MCF 10A (cell line): ENCODE measurements at regions not wholly inside any gene's neighbourhood (a gene's known extent, or its start where the extent isn't known, plus 50 kb on each side); places are given as distances from the start of the nearest gene placed in this dataset.

Experiments used
- BruUV-seq: library from RNA; stranded (reverse); fragments of 400-500 nt; replicated peaks from 2 replicates; lab custom pipeline; 2021; lab: Mats Ljungman, UMichigan
- CTCF ChIA-PET: fragments of 300-600 bp; sonication (Branson Sonifier 250); formaldehyde crosslinking; extraction: SDS; loops from one replicate; lab custom pipeline; 2021; ENCODE audit warnings: antibody characterized with exemption, inconsistent platforms; lab: Yijun Ruan, JAX
- POLR2A ChIA-PET: fragments of 300-600, 350-650 bp; sonication (Branson Sonifier 250); formaldehyde crosslinking; extraction: SDS; loops from one replicate; lab custom pipeline; 2020; ENCODE audit warnings: antibody characterized with exemption, inconsistent platforms; lab: Yijun Ruan, JAX
- DNase-seq: peaks from one replicate; pipeline ENCODE4 v3.0.0-alpha.2; 2018; ENCODE audit not compliant: unreplicated experiment
- H3K27ac Mint-ChIP-seq: one replicate; pipeline ENCODE4 v1.8.0; 2022; ENCODE audit warnings: mild to moderate bottlenecking, low read depth, mixed read lengths; ENCODE audit not compliant: unreplicated experiment
- H3K27me3 Mint-ChIP-seq: one replicate; pipeline ENCODE4 v1.8.0; 2022; ENCODE audit warnings: mixed read lengths; ENCODE audit not compliant: insufficient read depth, unreplicated experiment
- H3K36me3 Mint-ChIP-seq: one replicate; pipeline ENCODE4 v1.8.0; 2022; ENCODE audit warnings: mild to moderate bottlenecking, moderate library complexity, mixed read lengths; ENCODE audit not compliant: insufficient read depth, unreplicated experiment
- H3K4me1 Mint-ChIP-seq: one replicate; pipeline ENCODE4 v1.8.0; 2022; ENCODE audit warnings: mixed read lengths; ENCODE audit not compliant: insufficient read depth, unreplicated experiment
- H3K4me3 Mint-ChIP-seq: one replicate; pipeline ENCODE4 v1.8.0; 2022; ENCODE audit warnings: mild to moderate bottlenecking, moderate library complexity, mixed read lengths; ENCODE audit not compliant: unreplicated experiment
- H3K9me3 Mint-ChIP-seq: one replicate; pipeline ENCODE4 v1.8.0; 2022; ENCODE audit warnings: mixed read lengths; ENCODE audit not compliant: unreplicated experiment
- intact Hi-C: fragments of 100-400 bp; cut with micrococcal nuclease; formaldehyde crosslinking; loops from 2 replicates; pipeline ENCODE4 v1.14.1; 2022
- TF ChIP-seq, protein P1 (sequence below): fragments of 200-600 bp; IDR thresholded peaks from one replicate; pipeline ENCODE4 v1.8.0; 2022; ENCODE audit warnings: antibody characterized with exemption, mild to moderate bottlenecking; ENCODE audit not compliant: unreplicated experiment

DNA sequence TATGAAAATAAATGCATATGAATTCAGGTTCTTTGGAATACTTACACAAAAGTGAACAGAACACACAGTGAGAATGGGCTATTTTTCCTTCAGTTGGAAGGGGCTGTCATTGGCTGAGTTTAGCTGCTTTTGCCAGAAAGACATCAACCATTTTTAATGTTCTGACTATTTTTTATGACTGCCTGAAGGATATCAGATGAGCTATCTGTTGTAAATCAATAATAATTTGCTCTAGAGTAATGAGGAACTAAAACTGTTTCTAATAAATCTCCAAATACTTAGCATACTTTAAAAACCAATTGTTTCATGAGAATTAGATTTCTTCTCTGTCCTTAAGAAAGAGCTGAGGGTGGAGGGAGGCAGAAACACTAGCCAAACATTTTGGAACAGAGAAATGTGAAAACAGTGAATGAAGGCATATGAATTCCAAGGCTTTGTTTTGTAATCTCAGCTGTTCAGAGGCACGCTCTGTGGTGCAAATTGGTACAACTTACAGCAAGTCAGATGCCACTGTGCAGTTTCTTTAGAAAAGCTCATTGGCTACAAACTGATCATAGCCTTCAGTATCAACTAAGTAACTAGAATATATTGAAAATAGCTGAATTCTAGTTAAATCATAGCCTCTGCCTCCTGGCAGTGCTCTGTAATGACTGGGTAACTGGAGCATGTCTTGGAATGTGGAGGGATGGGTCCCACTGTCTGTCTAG, 228.9 kb upstream of the JAG1 start:
- TF ChIP-seq, protein P1, sequence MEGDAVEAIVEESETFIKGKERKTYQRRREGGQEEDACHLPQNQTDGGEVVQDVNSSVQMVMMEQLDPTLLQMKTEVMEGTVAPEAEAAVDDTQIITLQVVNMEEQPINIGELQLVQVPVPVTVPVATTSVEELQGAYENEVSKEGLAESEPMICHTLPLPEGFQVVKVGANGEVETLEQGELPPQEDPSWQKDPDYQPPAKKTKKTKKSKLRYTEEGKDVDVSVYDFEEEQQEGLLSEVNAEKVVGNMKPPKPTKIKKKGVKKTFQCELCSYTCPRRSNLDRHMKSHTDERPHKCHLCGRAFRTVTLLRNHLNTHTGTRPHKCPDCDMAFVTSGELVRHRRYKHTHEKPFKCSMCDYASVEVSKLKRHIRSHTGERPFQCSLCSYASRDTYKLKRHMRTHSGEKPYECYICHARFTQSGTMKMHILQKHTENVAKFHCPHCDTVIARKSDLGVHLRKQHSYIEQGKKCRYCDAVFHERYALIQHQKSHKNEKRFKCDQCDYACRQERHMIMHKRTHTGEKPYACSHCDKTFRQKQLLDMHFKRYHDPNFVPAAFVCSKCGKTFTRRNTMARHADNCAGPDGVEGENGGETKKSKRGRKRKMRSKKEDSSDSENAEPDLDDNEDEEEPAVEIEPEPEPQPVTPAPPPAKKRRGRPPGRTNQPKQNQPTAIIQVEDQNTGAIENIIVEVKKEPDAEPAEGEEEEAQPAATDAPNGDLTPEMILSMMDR, result no peak
- Mint-ChIP-seq H3K27ac (no peak overlapping the region), H3K27me3 (no peaks in the 10 kb centered on the region), H3K4me1 (peaks cover 6% of the 10 kb centered on the region), H3K4me3 (no peak overlapping the region), H3K36me3 (no peaks in the 10 kb centered on the region), H3K9me3 (no peaks in the 10 kb centered on the region)
- intact Hi-C loops, result no loop called here
- BruUV-seq, result no TSS peak
- ChIA-PET POLR2A (interaction anchor here (0.8 to 1.7 kb wide), 4 partner anchors 26 to 228 kb away, joined by 3 to 6 read pairs (median 3); no protein-coding TSS in a partner anchor), CTCF (interaction anchor here (0.5 to 1.5 kb wide), 3 partner anchors 117 to 231 kb away, joined by 3 to 4 read pairs (median 3); partner anchors contain the start of gene JAG1)
- no peak for DNase-seq

DNA sequence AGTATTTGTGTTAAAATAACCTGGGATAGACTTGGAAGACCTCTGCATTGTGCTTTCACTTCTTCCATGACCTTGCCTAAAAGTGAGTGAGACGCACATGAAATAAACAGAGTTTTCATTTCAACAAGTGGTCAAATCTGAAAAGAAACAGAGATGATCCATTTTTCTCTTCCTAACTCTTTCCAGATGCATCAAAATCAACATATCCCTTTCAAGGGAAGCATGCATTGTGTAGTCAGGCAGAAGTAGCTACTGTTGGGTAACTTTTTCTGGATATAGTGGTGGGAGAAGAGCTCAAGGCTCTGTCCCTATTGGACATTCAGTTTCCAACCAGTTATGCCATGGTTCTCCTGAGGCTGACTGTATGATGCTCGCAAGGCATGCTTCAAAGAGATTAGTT, 233.0 kb upstream of the JAG1 start:
- H3K27ac Mint-ChIP-seq, result no peak overlapping the region
- no TSS peak for BruUV-seq
- ChIA-PET POLR2A (interaction anchor here (0.9 to 1.9 kb wide), 2 partner anchors 10 to 13 kb away, joined by 3 to 6 read pairs; no protein-coding TSS in a partner anchor), CTCF (interaction anchor here (0.7 kb wide), 3 partner anchors 16 to 190 kb away, joined by 3 to 4 read pairs (median 4); no protein-coding TSS in a partner anchor)
- intact Hi-C loops, result no loop called here
- H3K27me3 Mint-ChIP-seq, result no peaks in the 10 kb centered on the region
- no peaks in the 10 kb centered on the region for H3K36me3 Mint-ChIP-seq
- no peaks in the 10 kb centered on the region for H3K4me1 Mint-ChIP-seq
- TF ChIP-seq, protein P1, result no peak
- no peaks in the 10 kb centered on the region for H3K9me3 Mint-ChIP-seq
- H3K4me3 Mint-ChIP-seq, result no peak overlapping the region
- DNase-seq, result no peak

DNA sequence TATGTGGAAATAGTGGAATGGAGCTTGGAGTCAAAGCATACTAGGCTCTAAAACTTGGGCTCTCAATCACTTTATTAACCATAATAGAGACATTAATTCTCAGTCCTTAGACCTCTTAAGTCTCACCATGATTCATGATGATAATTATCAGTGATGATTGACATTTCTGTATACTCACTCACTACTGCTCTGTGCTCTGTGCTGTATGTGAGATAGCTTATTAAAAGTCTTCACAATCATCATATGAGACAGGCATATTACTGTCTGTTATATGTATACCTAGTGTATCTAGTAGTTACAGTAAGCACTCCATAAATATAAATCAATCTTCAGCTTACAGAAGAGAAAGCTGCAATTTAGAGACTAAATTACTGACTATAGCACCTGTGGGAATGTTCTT, 236.0 kb upstream of the JAG1 start:
- POLR2A ChIA-PET, result interaction anchor here (0.6 to 1.2 kb wide), 4 partner anchors 12 to 46 kb away, joined by 3 read pairs; no protein-coding TSS in a partner anchor
- CTCF ChIA-PET, result interaction anchor here (0.5 to 1.2 kb wide), 4 partner anchors 15 to 379 kb away, joined by 3 read pairs; no protein-coding TSS in a partner anchor
- intact Hi-C loops, result no loop called here
- H3K36me3 Mint-ChIP-seq, result no peaks in the 10 kb centered on the region
- no peaks in the 10 kb centered on the region for H3K9me3 Mint-ChIP-seq
- no TSS peak for BruUV-seq
- H3K27me3 Mint-ChIP-seq, result no peaks in the 10 kb centered on the region
- TF ChIP-seq, protein P1, result no peak
- no peak overlapping the region for H3K4me3 Mint-ChIP-seq
- no peak for DNase-seq
- no peaks in the 10 kb centered on the region for H3K4me1 Mint-ChIP-seq
- H3K27ac Mint-ChIP-seq, result no peak overlapping the region

DNA sequence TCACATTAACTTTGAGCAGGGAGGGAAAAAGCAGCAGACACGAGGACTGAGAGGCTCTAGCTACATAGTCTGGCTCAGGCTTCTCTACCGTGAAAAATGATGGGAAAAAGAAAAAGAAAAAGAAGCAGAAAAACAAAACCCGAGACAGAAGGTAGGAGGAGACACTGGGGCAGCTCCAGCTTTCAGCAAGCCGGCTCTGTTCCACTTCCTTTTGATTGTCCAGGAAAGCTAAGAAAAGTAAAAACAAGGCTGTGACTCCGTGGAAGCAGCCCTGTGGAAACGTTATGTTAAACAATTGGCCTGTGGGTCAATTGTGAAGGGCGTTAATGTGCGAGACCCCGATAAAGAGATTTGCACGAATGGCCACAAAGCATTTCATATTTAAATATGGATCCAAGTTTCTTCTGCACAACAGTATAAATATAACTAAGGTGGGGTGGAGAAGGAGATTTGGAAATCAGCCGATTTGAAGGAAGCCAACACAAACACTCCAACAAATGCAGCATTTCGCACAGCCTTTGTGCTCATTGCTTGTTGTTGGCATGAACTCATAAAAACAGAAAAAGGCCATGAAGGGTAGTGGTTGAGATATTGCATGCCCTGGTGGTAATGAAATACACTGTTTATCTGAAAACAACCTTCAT, 236.9 kb upstream of the JAG1 start:
- ChIA-PET CTCF (interaction anchor here (0.6 to 1.0 kb wide), 3 partner anchors 14 to 239 kb away, joined by 3 to 5 read pairs (median 3); no protein-coding TSS in a partner anchor), POLR2A (interaction anchor here (0.6 to 1.2 kb wide), 5 partner anchors 11 to 223 kb away, joined by 3 read pairs; no protein-coding TSS in a partner anchor)
- Mint-ChIP-seq H3K9me3 (no peaks in the 10 kb centered on the region), H3K27me3 (no peaks in the 10 kb centered on the region), H3K4me3 (no peak overlapping the region), H3K27ac (no peak overlapping the region), H3K36me3 (no peaks in the 10 kb centered on the region), H3K4me1 (no peaks in the 10 kb centered on the region)
- no TSS peak for BruUV-seq
- TF ChIP-seq, protein P1, result no peak
- no peak for DNase-seq
- intact Hi-C loops, result no loop called here
